Spleen (tissue), 11 donors: ENCODE measurements at regions not wholly inside any gene's neighbourhood (a gene's known extent, or its start where the extent isn't known, plus 50 kb on each side); places are given as distances from the start of the nearest gene placed in this dataset.

ENCODE experiments used
- DNase-seq: peaks from one replicate; pipeline ENCODE4 v3.0.0-alpha.2; 2020
- H3K27ac ChIP-seq, 8 donors: fragments of 200-600 bp; sonication (generic) in 7 of 8; 1 replicate in 4 of 8; 2 replicates in 4 of 8; pipeline versions ENCODE4 v1.5.0 to v1.8.0; 2016 to 2021; ENCODE audit warnings: inconsistent platforms in 4 of 8, mild to moderate bottlenecking in 4 of 8, moderate library complexity in 1 of 8
- H3K27me3 ChIP-seq, 7 donors: fragments of 200-600 bp; sonication (generic) in 6 of 7; replicated peaks in 1 of 7; 1 replicate in 4 of 7; 2 replicates in 3 of 7; pipeline versions ENCODE4 v1.5.0 to v1.8.0; 2016 to 2021; ENCODE audit warnings: inconsistent platforms in 3 of 7, mild to moderate bottlenecking in 1 of 7
- H3K36me3 ChIP-seq, 6 donors: fragments of 200-600 bp; sonication (generic) in 5 of 6; 1 replicate in 4 of 6; 2 replicates in 2 of 6; pipeline versions ENCODE4 v1.5.0 to v1.8.0; 2016 to 2021; ENCODE audit warnings: inconsistent platforms in 2 of 6
- H3K4me1 ChIP-seq, 6 donors: fragments of 200-600 bp; sonication (generic) in 5 of 6; 1 replicate in 3 of 6; 2 replicates in 3 of 6; pipeline versions ENCODE4 v1.5.0 to v1.8.0; 2016 to 2021; ENCODE audit warnings: inconsistent platforms in 3 of 6
- H3K4me3 ChIP-seq, 8 donors: fragments of 200-600 bp; sonication (generic) in 7 of 8; 1 replicate in 4 of 8; 2 replicates in 4 of 8; pipeline versions ENCODE4 v1.5.0 to v1.8.0; 2016 to 2021; ENCODE audit warnings: inconsistent platforms in 4 of 8, mild to moderate bottlenecking in 4 of 8, moderate library complexity in 2 of 8
- H3K9me3 ChIP-seq, 8 donors: fragments of 200-600 bp; sonication (generic) in 7 of 8; 1 replicate in 4 of 8; 2 replicates in 4 of 8; pipeline versions ENCODE4 v1.5.0 to v1.8.0; 2016 to 2021; ENCODE audit warnings: inconsistent platforms in 4 of 8
- POLR2A ChIP-seq, 3 donors: fragments of 450-650 bp; IDR thresholded peaks; one replicate each; pipeline ENCODE4 v1.5.1; 2017; ENCODE audit warnings: antibody characterized with exemption in 3 of 3, mild to moderate bottlenecking in 1 of 3
- POLR2AphosphoS5 ChIP-seq, 3 donors: sonication (generic); formaldehyde crosslinking; IDR thresholded peaks; one replicate each; pipeline ENCODE4 v1.5.1; 2017; ENCODE audit warnings: antibody characterized with exemption in 3 of 3
- WGBS, 5 donors: extraction: QIAGEN DNeasy Blood & Tissue Kit in 3 of 5; methylation state at CpG; one replicate each; pipeline versions ENCODE4 v1.1.5 to v1.1.7; 2013 to 2018; 5-methylcytosine and 5-hydroxymethylcytosine counted together
- intact Hi-C: fragments of 100-400 bp; cut with DNase I; formaldehyde crosslinking; loops from one replicate; pipeline ENCODE4 v1.15.0; 2023; ENCODE audit warnings: low total_unique reads
- TF ChIP-seq, protein P1 (sequence below), 11 experiments: fragments of 200-600 bp in 7 of 11; fragments of 450-650 bp in 4 of 11; sonication (generic) in 4 of 11; IDR thresholded peaks in 8 of 11; conservative IDR thresholded peaks in 3 of 11; 1 replicate in 7 of 11; 2 replicates in 4 of 11; pipeline versions ENCODE4 v1.4.0 to v1.8.0; 2016 to 2021; ENCODE audit warnings: antibody characterized with exemption in 11 of 11, inconsistent platforms in 4 of 11, mild to moderate bottlenecking in 1 of 11
- donor health status: healthy with polysubstance abuse.
- donor health status: DM: no; HTN: no; CAD: no; lungs with moderate emphysema.
- donor health status: DM: no; HTN: no; CAD: no.
- donor health status: Bipolar disorder and iron deficiency.
- donor health status: healthy.
- donor health status: DM: no; HTN: no; CAD: no.
- donor health status: DM: yes; HTN: yes; CAD: no.

DNA sequence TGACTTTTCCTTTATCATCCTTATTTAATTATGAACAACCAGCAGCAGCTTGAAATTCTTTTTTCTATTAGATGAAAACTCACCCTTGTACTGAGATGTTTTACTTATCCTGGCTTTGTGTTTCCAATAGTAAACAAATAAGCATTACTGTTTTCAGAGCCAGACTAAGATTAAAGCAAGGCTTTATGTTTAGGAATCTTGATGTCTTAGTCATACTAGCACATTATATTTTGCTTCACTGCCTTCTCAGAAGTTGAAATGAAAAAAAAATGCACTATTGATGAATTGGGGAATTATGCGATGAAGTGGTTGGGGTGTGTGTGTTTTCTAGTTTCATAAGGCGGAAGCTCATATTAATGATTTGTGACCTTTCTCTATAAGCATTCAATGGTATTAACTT, 301.2 kb upstream of the E2F7 start:
- Histone ChIP-seq H3K4me1 (no peaks in the 10 kb centered on the region), H3K9me3 (no peaks in the 10 kb centered on the region), H3K4me3 (no peak overlapping the region), H3K36me3 (no peaks in the 10 kb centered on the region), H3K27ac (no peak overlapping the region), H3K27me3 (no peaks in the 10 kb centered on the region)
- WGBS, 5 donors: 96 to 98% (median 97%) methylated on average over 2 of the region's 2 CpGs
- intact Hi-C loops: no loop called here
- DNase-seq: no peak
- TF ChIP-seq POLR2AphosphoS5 (IDR thresholded peaks at IDR 0.05): no peak
- no peak for TF ChIP-seq POLR2A (IDR thresholded peaks at IDR 0.05)
- TF ChIP-seq, protein P1, sequence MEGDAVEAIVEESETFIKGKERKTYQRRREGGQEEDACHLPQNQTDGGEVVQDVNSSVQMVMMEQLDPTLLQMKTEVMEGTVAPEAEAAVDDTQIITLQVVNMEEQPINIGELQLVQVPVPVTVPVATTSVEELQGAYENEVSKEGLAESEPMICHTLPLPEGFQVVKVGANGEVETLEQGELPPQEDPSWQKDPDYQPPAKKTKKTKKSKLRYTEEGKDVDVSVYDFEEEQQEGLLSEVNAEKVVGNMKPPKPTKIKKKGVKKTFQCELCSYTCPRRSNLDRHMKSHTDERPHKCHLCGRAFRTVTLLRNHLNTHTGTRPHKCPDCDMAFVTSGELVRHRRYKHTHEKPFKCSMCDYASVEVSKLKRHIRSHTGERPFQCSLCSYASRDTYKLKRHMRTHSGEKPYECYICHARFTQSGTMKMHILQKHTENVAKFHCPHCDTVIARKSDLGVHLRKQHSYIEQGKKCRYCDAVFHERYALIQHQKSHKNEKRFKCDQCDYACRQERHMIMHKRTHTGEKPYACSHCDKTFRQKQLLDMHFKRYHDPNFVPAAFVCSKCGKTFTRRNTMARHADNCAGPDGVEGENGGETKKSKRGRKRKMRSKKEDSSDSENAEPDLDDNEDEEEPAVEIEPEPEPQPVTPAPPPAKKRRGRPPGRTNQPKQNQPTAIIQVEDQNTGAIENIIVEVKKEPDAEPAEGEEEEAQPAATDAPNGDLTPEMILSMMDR (IDR thresholded peaks at IDR 0.05 in 8 of 11, conservative IDR thresholded peaks at IDR 0.05 in 3 of 11): no peak

DNA sequence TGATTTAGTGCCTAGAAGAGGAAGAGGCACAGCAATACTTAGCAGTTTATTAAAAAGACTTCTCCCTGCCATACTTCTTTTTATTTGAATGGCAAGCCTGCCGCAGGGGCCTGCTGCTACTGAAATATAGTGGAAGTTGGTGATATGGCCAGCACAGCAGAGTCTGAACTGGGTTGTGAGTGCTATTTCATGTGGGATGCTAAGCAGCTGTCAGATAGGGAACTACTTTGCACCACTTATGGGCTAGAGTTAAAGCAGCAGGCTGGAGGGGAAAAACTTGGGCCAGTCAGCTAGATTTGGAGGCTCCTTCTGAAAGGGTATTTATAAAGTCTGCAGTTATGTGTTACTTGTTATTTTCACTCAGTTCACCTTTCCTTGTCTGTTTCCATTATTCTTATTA, 299.0 kb upstream of the E2F7 start:
- H3K4me1 ChIP-seq: no peaks in the 10 kb centered on the region
- H3K4me3 ChIP-seq: no peak overlapping the region
- H3K36me3 ChIP-seq: no peaks in the 10 kb centered on the region
- intact Hi-C loops: no loop called here
- no peaks in the 10 kb centered on the region for H3K27me3 ChIP-seq
- no peaks in the 10 kb centered on the region for H3K9me3 ChIP-seq
- no peak for TF ChIP-seq POLR2A (IDR thresholded peaks at IDR 0.05)
- TF ChIP-seq, protein P1 (IDR thresholded peaks at IDR 0.05 in 8 of 11, conservative IDR thresholded peaks at IDR 0.05 in 3 of 11): no peak
- TF ChIP-seq POLR2AphosphoS5 (IDR thresholded peaks at IDR 0.05): no peak
- no peak for DNase-seq
- no peak overlapping the region for H3K27ac ChIP-seq
- 58 to 67% (median 60%) methylated on average over 1 of the region's 1 CpG for WGBS, 5 donors

- WGBS, 5 donors: 60 to 73% (median 69%) methylated on average over 7 of the region's 7 CpGs
- Histone ChIP-seq H3K27ac (no peak overlapping the region), H3K4me1 (no peaks in the 10 kb centered on the region), H3K27me3 (no peaks in the 10 kb centered on the region), H3K9me3 (no peaks in the 10 kb centered on the region), H3K36me3 (no peaks in the 10 kb centered on the region), H3K4me3 (no peak overlapping the region)
- TF ChIP-seq, protein P1 (IDR thresholded peaks at IDR 0.05 in 8 of 11, conservative IDR thresholded peaks at IDR 0.05 in 3 of 11): no peak
- TF ChIP-seq POLR2A (IDR thresholded peaks at IDR 0.05): no peak
- TF ChIP-seq POLR2AphosphoS5 (IDR thresholded peaks at IDR 0.05): no peak
- DNase-seq: no peak
- intact Hi-C loops: no loop called here
Observed at GRCh38 chr12:77362509-77363210, 297.3 kb upstream of the E2F7 start.

GRCh38 chr12:77357655-77358054, 292.3 kb upstream of the E2F7 start:
- DNase-seq: no peak
- Histone ChIP-seq H3K4me1 (no peaks in the 10 kb centered on the region), H3K9me3 (no peaks in the 10 kb centered on the region), H3K36me3 (no peaks in the 10 kb centered on the region), H3K27ac (no peak overlapping the region), H3K4me3 (no peak overlapping the region), H3K27me3 (no peaks in the 10 kb centered on the region)
- TF ChIP-seq POLR2A (IDR thresholded peaks at IDR 0.05): no peak
- TF ChIP-seq, protein P1 (IDR thresholded peaks at IDR 0.05 in 8 of 11, conservative IDR thresholded peaks at IDR 0.05 in 3 of 11): no peak
- TF ChIP-seq POLR2AphosphoS5 (IDR thresholded peaks at IDR 0.05): no peak
- intact Hi-C loops: no loop called here
- 84 to 96% (median 94%) methylated on average over 6 of the region's 6 CpGs for WGBS, 5 donors
